ENCODE measurements at regions not wholly inside any gene's neighbourhood (a gene's known extent, or its start where the extent isn't known, plus 50 kb on each side); places are given as distances from the start of the nearest gene placed in this dataset.

- TF ChIP-seq SCRT1 (tag by site-specific recombination; IDR thresholded peaks at IDR 0.05; ENCODE audit: borderline replicate concordance) (no peak), CTCF (tag by site-specific recombination; IDR thresholded peaks at IDR 0.05) (no peak), ZNF174 (tag by site-specific recombination; IDR thresholded peaks at IDR 0.05) (no peak), ZNF121 (tag by site-specific recombination; IDR thresholded peaks at IDR 0.05) (no peak), ZNF214 (tag by site-specific recombination; IDR thresholded peaks at IDR 0.05; ENCODE audit: borderline replicate concordance) (no peak), ZNF830 (tag by site-specific recombination; IDR thresholded peaks at IDR 0.05; ENCODE audit: low read depth) (no peak), ZNF670 (tag by site-specific recombination; IDR thresholded peaks at IDR 0.05; ENCODE audit: low read depth) (no peak), ZNF416 (tag by site-specific recombination; IDR thresholded peaks at IDR 0.05) (no peak)
Measured at GRCh38 chr13:81133066-81133465, 792.1 kb upstream of the SPRY2 start.
